GM12892 (cell line): ENCODE measurements at regions not wholly inside any gene's neighbourhood (a gene's known extent, or its start where the extent isn't known, plus 50 kb on each side); places are given as distances from the start of the nearest gene placed in this dataset.
"Not testable (repeated sequence)": the region's sequence is repeated elsewhere in the genome, so short reads cannot be mapped to it uniquely, and the experiment has no call there.

Source experiments
- DNase-seq: peaks from one replicate; pipeline ENCODE4 v3.0.0; 2011; ENCODE audit not compliant: insufficient read length
- FAIRE-seq: peaks from 2 replicates; lab custom pipeline; 2011; peaks lifted over from hg19 to GRCh38; lab: Jason Lieb, UNC
- POLR2A ChIP-seq: IDR thresholded peaks from 2 replicates; pipeline ENCODE4 v1.6.1; 2011; ENCODE audit warnings: low read depth, low read length, control low read depth
- POLR2AphosphoS5 ChIP-seq: IDR thresholded peaks from 2 replicates; pipeline ENCODE4 v1.6.1; 2011; ENCODE audit warnings: low read depth, low read length, control low read depth
- TAF1 ChIP-seq: IDR thresholded peaks from 2 replicates; pipeline ENCODE4 v1.6.1; 2011; ENCODE audit warnings: low read depth, mild to moderate bottlenecking, control low read depth, low read length, borderline replicate concordance

- FAIRE-seq, result no peak
- TF ChIP-seq TAF1 (no peak), POLR2AphosphoS5 (no peak), POLR2A (no peak)
- DNase-seq, result no peak
These were observed 657.8 kb downstream of the TLE1 start for GRCh38 chr9:81031422-81032029.

- no peak for DNase-seq
- FAIRE-seq, result no peak
- TF ChIP-seq POLR2AphosphoS5 (no peak), POLR2A (no peak), TAF1 (no peak)
These were observed 659.3 kb downstream of the TLE1 start for GRCh38 chr9:81030027-81030426.

- TF ChIP-seq POLR2A (no peak), TAF1 (no peak), POLR2AphosphoS5 (no peak)
- FAIRE-seq, result no peak
- no peak for DNase-seq
These were observed 660.8 kb downstream of the TLE1 start for GRCh38 chr9:81028504-81028903.

DNA sequence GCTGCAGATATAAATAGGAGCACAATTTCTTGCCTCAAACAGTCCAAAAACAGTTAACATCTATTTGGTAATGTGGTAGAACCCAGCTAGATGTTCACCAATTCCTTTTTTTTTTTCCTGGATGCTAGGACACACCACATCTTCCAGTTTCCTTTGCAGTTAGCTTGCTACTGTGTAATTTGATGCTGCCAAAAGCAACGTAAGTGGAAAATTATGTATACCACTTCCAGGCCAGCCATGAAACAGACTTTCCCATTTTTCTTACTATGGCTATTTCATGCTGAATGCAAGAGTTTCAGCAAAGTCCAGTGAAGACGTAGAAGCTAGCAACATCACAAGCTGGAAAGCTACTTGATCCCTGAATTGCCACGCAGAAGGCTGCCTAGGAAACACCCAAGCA is 667.2 kb downstream of the TLE1 start:
- TF ChIP-seq POLR2A (no peak), POLR2AphosphoS5 (no peak), TAF1 (no peak)
- no peak for DNase-seq
- FAIRE-seq, result no peak

GRCh38 chr9:81014945-81015344 is 674.4 kb downstream of the TLE1 start:
- not testable (repeated sequence) for FAIRE-seq, DNase-seq

DNA sequence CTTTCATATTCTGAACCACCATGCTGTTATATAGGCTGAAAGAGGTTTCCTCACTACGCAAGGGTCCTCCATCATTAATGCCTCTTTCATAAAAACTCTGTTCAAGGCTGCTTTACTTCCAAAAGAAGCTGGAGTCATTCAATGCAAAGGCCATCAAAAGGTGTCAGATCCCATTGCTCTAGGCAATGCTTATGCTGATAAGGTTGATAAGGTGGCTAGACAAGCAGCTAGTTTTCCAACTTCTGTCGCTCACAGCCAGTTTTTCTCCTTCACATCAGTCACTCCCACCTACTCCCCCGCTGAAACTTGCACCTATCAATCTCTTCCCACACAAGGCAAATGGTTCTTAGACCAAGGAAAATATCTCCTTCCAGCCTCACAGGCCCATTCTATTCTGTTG is 676.2 kb downstream of the TLE1 start:
- DNase-seq, FAIRE-seq: not testable (repeated sequence)

DNA sequence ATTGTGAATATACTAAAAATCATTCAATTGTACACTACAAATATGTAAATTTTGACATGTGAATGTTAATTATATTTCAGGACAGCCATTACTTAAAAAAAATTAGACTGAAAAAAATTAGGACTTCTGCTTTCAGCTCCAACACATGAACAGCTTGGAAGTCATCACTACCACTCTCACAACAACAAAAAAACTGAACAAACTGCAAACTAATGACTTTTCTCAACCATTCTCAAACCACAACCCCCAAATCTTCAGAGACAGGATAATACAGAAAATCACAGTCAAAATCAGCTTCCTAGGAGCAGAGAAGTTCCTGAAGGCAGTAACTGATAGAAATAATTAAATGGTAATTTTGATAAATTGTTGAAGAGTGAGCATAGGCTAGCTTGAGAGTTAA is 686.4 kb downstream of the TLE1 start:
- TF ChIP-seq POLR2A (no peak), POLR2AphosphoS5 (no peak), TAF1 (no peak)
- no peak for DNase-seq
- no peak for FAIRE-seq

- FAIRE-seq, result no peak
- TF ChIP-seq TAF1, result no peak
- no peak for TF ChIP-seq POLR2AphosphoS5
- TF ChIP-seq POLR2A, result no peak
- DNase-seq, result no peak
These were observed 687.1 kb downstream of the TLE1 start for GRCh38 chr9:81002242-81002641.

GRCh38 chr9:80995759-80996158 is 693.6 kb downstream of the TLE1 start:
- no peak for TF ChIP-seq POLR2A
- TF ChIP-seq TAF1, result no peak
- DNase-seq (no peak), FAIRE-seq (no peak)

DNA sequence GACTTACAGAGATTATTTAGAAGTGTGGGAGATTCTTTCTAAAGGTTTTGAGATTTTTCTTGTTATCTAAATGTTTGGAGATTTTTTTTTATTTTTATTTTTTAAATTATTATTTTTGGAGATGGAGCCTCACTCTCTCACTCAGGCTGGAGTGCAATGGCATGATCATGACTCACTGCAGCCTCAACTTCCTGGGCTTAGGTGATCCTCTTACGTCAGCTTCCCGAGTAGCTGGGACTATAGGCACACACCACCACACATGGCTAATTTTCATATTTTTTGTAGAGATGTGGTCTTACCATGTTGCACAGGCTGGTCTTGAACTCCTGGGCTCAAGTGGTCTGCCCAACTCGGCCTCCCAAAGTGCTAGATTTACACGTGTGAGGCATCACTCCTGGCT is 694.5 kb downstream of the TLE1 start:
- no peak for FAIRE-seq
- no peak for DNase-seq
- no peak for TF ChIP-seq TAF1
- TF ChIP-seq POLR2A, result no peak

GRCh38 chr9:80985595-80985994 is 703.8 kb downstream of the TLE1 start:
- not testable (repeated sequence) for FAIRE-seq, DNase-seq

- no peak for TF ChIP-seq POLR2A
- TF ChIP-seq TAF1, result no peak
- TF ChIP-seq POLR2AphosphoS5, result no peak
These were observed 712.9 kb downstream of the TLE1 start for GRCh38 chr9:80976403-80976802.

GRCh38 chr9:80970377-80970776 is 719.0 kb downstream of the TLE1 start:
- FAIRE-seq, DNase-seq: not testable (repeated sequence)

More at GRCh38 chr9:80976403-80976802, 712.9 kb downstream of the TLE1 start:
- FAIRE-seq, result no peak
- no peak for DNase-seq
